Astrocyte (in vitro differentiated cells and primary cell): ENCODE measurements at regions not wholly inside any gene's neighbourhood (a gene's known extent, or its start where the extent isn't known, plus 50 kb on each side); places are given as distances from the start of the nearest gene placed in this dataset.
"Not testable (repeated sequence)": the region's sequence is repeated elsewhere in the genome, so short reads cannot be mapped to it uniquely, and the experiment has no call there.

ENCODE experiments used
- DNase-seq: peaks from one replicate; pipeline ENCODE4 v3.0.0-alpha.2; 2010; ENCODE audit warnings: low read depth
- FAIRE-seq: peaks from 2 replicates; lab custom pipeline; 2011; peaks lifted over from hg19 to GRCh38; lab: Jason Lieb, UNC
- H2AFZ ChIP-seq: 2 replicates; pipeline ENCODE4 v1.6.0; 2012; ENCODE audit warnings: low read depth, low read length, inconsistent platforms
- H3K27ac ChIP-seq: 2 replicates; pipeline ENCODE4 v1.5.1; 2011; ENCODE audit warnings: low read depth, low read length, inconsistent platforms
- H3K27me3 ChIP-seq: 2 replicates; pipeline ENCODE4 v1.6.0; 2011; ENCODE audit warnings: low read length, inconsistent platforms; ENCODE audit not compliant: insufficient read depth
- H3K36me3 ChIP-seq: 2 replicates; pipeline ENCODE4 v1.5.1; 2011; ENCODE audit warnings: low read length, inconsistent platforms; ENCODE audit not compliant: insufficient read depth
- H3K4me1 ChIP-seq: 2 replicates; pipeline ENCODE4 v1.5.1; 2011; ENCODE audit warnings: low read length, inconsistent platforms; ENCODE audit not compliant: insufficient read depth
- H3K4me2 ChIP-seq: 2 replicates; pipeline ENCODE4 v1.6.0; 2012; ENCODE audit warnings: low read length, inconsistent platforms
- H3K4me3 ChIP-seq: 2 replicates; pipeline ENCODE4 v1.5.1; 2011; ENCODE audit warnings: low read depth, mild to moderate bottlenecking, low read length, inconsistent platforms; ENCODE audit not compliant: insufficient read depth
- H3K79me2 ChIP-seq: 2 replicates; pipeline ENCODE4 v1.6.0; 2012; ENCODE audit warnings: mild to moderate bottlenecking, low read length, inconsistent platforms; ENCODE audit not compliant: insufficient read depth
- H3K9ac ChIP-seq: 2 replicates; pipeline ENCODE4 v1.6.0; 2012; ENCODE audit warnings: mild to moderate bottlenecking, low read length, inconsistent platforms
- H3K9me3 ChIP-seq: 2 replicates; pipeline ENCODE4 v1.5.1; 2012; ENCODE audit warnings: low read depth, mild to moderate bottlenecking, low read length, inconsistent platforms; ENCODE audit not compliant: insufficient read depth
- H4K20me1 ChIP-seq: 2 replicates; pipeline ENCODE4 v1.6.0; 2012; ENCODE audit warnings: low read length, inconsistent platforms; ENCODE audit not compliant: insufficient read depth
- H3K27ac Mint-ChIP-seq: one replicate; pipeline ENCODE4 v1.8.0; 2021; ENCODE audit warnings: mild to moderate bottlenecking, mixed read lengths; ENCODE audit not compliant: unreplicated experiment
- H3K27me3 Mint-ChIP-seq: one replicate; pipeline ENCODE4 v1.8.0; 2021; ENCODE audit warnings: low read depth, mixed read lengths; ENCODE audit not compliant: unreplicated experiment
- H3K36me3 Mint-ChIP-seq: one replicate; pipeline ENCODE4 v1.8.0; 2021; ENCODE audit warnings: low read depth, mixed read lengths; ENCODE audit not compliant: unreplicated experiment
- H3K4me1 Mint-ChIP-seq: one replicate; pipeline ENCODE4 v1.8.0; 2021; ENCODE audit warnings: low read depth, mixed read lengths; ENCODE audit not compliant: unreplicated experiment
- H3K4me3 Mint-ChIP-seq: one replicate; pipeline ENCODE4 v1.8.0; 2021; ENCODE audit warnings: mild to moderate bottlenecking, moderate library complexity, mixed read lengths; ENCODE audit not compliant: unreplicated experiment
- H3K9me3 Mint-ChIP-seq: one replicate; pipeline ENCODE4 v1.8.0; 2021; ENCODE audit warnings: mild to moderate bottlenecking, mixed read lengths; ENCODE audit not compliant: unreplicated experiment
- EZH2 ChIP-seq: IDR thresholded peaks from 2 replicates; pipeline ENCODE4 v1.6.1; 2012; ENCODE audit warnings: mild to moderate bottlenecking, low read length, inconsistent platforms; ENCODE audit not compliant: insufficient read depth
- TF ChIP-seq, protein P1 (sequence below): IDR thresholded peaks from 2 replicates; pipeline ENCODE4 v1.5.1; 2011; ENCODE audit warnings: low read depth, mild to moderate bottlenecking, inconsistent platforms, low read length, moderate library complexity; ENCODE audit not compliant: insufficient read depth

- Mint-ChIP-seq H3K4me1 (peaks cover 9% of the 10 kb centered on the region), H3K36me3 (no peaks in the 10 kb centered on the region), H3K27me3 (no peaks in the 10 kb centered on the region), H3K9me3 (peaks cover 2% of the 10 kb centered on the region), H3K27ac (no peak overlapping the region), H3K4me3 (no peak overlapping the region)
- H3K79me2 ChIP-seq = no peaks in the 10 kb centered on the region
- no peak overlapping the region for H3K27ac ChIP-seq
- H4K20me1 ChIP-seq = no peaks in the 10 kb centered on the region
- no peaks in the 10 kb centered on the region for H3K27me3 ChIP-seq
- peaks cover 5% of the 10 kb centered on the region for H3K4me1 ChIP-seq
- no peak overlapping the region for H2AFZ ChIP-seq
- TF ChIP-seq, protein P1, sequence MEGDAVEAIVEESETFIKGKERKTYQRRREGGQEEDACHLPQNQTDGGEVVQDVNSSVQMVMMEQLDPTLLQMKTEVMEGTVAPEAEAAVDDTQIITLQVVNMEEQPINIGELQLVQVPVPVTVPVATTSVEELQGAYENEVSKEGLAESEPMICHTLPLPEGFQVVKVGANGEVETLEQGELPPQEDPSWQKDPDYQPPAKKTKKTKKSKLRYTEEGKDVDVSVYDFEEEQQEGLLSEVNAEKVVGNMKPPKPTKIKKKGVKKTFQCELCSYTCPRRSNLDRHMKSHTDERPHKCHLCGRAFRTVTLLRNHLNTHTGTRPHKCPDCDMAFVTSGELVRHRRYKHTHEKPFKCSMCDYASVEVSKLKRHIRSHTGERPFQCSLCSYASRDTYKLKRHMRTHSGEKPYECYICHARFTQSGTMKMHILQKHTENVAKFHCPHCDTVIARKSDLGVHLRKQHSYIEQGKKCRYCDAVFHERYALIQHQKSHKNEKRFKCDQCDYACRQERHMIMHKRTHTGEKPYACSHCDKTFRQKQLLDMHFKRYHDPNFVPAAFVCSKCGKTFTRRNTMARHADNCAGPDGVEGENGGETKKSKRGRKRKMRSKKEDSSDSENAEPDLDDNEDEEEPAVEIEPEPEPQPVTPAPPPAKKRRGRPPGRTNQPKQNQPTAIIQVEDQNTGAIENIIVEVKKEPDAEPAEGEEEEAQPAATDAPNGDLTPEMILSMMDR = no peak
- TF ChIP-seq EZH2 = no peak
- no peaks in the 10 kb centered on the region for H3K9me3 ChIP-seq
- H3K9ac ChIP-seq = no peak overlapping the region
- no peak overlapping the region for H3K4me3 ChIP-seq
- DNase-seq (no peak), FAIRE-seq (no peak)
- peak overlapping the region; percentile 37 for H3K4me2 ChIP-seq
- no peaks in the 10 kb centered on the region for H3K36me3 ChIP-seq
Measured at GRCh38 chr3:110352841-110353604, 718.6 kb upstream of the NECTIN3 start.

DNA sequence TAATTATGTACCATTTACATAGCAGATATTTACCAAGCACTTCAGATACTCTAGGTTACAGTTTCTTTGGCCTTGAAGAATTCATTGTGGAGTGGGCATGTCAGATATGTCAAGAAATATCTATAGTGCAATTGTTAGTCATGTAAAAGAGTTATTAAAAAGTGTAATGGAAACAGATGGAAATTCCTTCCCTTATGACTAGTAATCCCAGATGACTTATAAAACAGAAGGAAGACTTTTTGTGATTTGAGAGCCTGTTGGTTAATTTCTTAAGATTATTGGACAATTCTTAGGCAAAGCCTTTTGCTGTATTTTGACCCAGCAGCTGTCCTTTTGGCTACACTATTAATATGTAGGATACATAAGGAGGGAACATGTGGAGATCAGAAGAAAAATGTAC lies 708.9 kb upstream of the NECTIN3 start:
- peaks cover 3% of the 10 kb centered on the region for H3K9me3 Mint-ChIP-seq
- H4K20me1 ChIP-seq = no peaks in the 10 kb centered on the region
- no peaks in the 10 kb centered on the region for H3K27me3 Mint-ChIP-seq
- H3K4me3 Mint-ChIP-seq = no peak overlapping the region
- H3K4me3 ChIP-seq = no peak overlapping the region
- H2AFZ ChIP-seq = no peak overlapping the region
- no peaks in the 10 kb centered on the region for H3K9me3 ChIP-seq
- no peak overlapping the region for H3K4me2 ChIP-seq
- no peaks in the 10 kb centered on the region for H3K27me3 ChIP-seq
- H3K27ac ChIP-seq = no peak overlapping the region
- no peaks in the 10 kb centered on the region for H3K79me2 ChIP-seq
- TF ChIP-seq, protein P1 = no peak
- TF ChIP-seq EZH2 = no peak
- DNase-seq (no peak), FAIRE-seq (peak; percentile 9)
- no peaks in the 10 kb centered on the region for H3K4me1 Mint-ChIP-seq
- H3K36me3 ChIP-seq = no peaks in the 10 kb centered on the region
- no peak overlapping the region for H3K27ac Mint-ChIP-seq
- H3K9ac ChIP-seq = no peak overlapping the region
- no peaks in the 10 kb centered on the region for H3K36me3 Mint-ChIP-seq
- no peaks in the 10 kb centered on the region for H3K4me1 ChIP-seq

- H3K4me2 ChIP-seq, H2AFZ ChIP-seq, H3K4me1 ChIP-seq, H3K36me3 ChIP-seq, H3K27me3 Mint-ChIP-seq, H3K9me3 ChIP-seq, H3K4me1 Mint-ChIP-seq, H3K36me3 Mint-ChIP-seq, H3K9ac ChIP-seq, H3K9me3 Mint-ChIP-seq, H4K20me1 ChIP-seq, H3K27me3 ChIP-seq, H3K27ac Mint-ChIP-seq, H3K79me2 ChIP-seq, H3K27ac ChIP-seq, H3K4me3 Mint-ChIP-seq, FAIRE-seq, H3K4me3 ChIP-seq, DNase-seq: not testable (repeated sequence)
Measured at GRCh38 chr3:110367289-110367688, 704.3 kb upstream of the NECTIN3 start.
